Activated naive CD8-positive, alpha-beta T cell treated with anti-CD3 and anti-CD28 coated beads, Interleukin-2, amount 50 U/mL, for 24 hours (primary cell): ENCODE measurements at regions not wholly inside any gene's neighbourhood (a gene's known extent, or its start where the extent isn't known, plus 50 kb on each side); places are given as distances from the start of the nearest gene placed in this dataset.
A peak's percentile ranks its signal among the peaks of the same experiment; 100 is the strongest.

ENCODE experiments used
- ATAC-seq: fragments of 150-1000 bp; cut with Tn5 transposase; one replicate; pipeline ENCODE4 v1.10.0; 2021
- DNase-seq: peaks from one replicate; pipeline ENCODE4 v3.0.0; 2021
- H3K27ac Mint-ChIP-seq: one replicate; pipeline ENCODE4 v1.8.0; 2021; ENCODE audit warnings: mild to moderate bottlenecking, mixed read lengths
- H3K27me3 Mint-ChIP-seq: one replicate; pipeline ENCODE4 v1.8.0; 2021; ENCODE audit warnings: mixed read lengths
- H3K36me3 Mint-ChIP-seq: one replicate; pipeline ENCODE4 v1.8.0; 2021; ENCODE audit warnings: low read depth, mixed read lengths
- H3K4me1 Mint-ChIP-seq: one replicate; pipeline ENCODE4 v1.8.0; 2021; ENCODE audit warnings: mixed read lengths
- H3K4me3 Mint-ChIP-seq: one replicate; pipeline ENCODE4 v1.8.0; 2021; ENCODE audit warnings: mild to moderate bottlenecking, moderate library complexity, mixed read lengths
- H3K9me3 Mint-ChIP-seq: one replicate; pipeline ENCODE4 v1.8.0; 2021; ENCODE audit warnings: mixed read lengths

- Mint-ChIP-seq H3K27ac (no peak overlapping the region), H3K4me3 (no peak overlapping the region)
- ATAC-seq, result no peak
Measured at GRCh38 chr9:104980039-104980654, 52.2 kb upstream of the ABCA1 start.

GRCh38 chr9:104981543-104982129, 53.7 kb upstream of the ABCA1 start:
- ATAC-seq (no peak), DNase-seq (no peak)
- Mint-ChIP-seq H3K27me3 (peaks cover 33% of the 10 kb centered on the region), H3K27ac (no peak overlapping the region), H3K4me3 (no peak overlapping the region), H3K36me3 (no peaks in the 10 kb centered on the region), H3K4me1 (peaks cover 30% of the 10 kb centered on the region), H3K9me3 (no peaks in the 10 kb centered on the region)

More at GRCh38 chr9:104980039-104980654, 52.2 kb upstream of the ABCA1 start:
- H3K36me3 Mint-ChIP-seq, result no peaks in the 10 kb centered on the region
- H3K9me3 Mint-ChIP-seq, result no peaks in the 10 kb centered on the region
- H3K4me1 Mint-ChIP-seq, result peaks cover 27% of the 10 kb centered on the region
- peaks cover 23% of the 10 kb centered on the region for H3K27me3 Mint-ChIP-seq
- no peak for DNase-seq

- peaks cover 30% of the 10 kb centered on the region for H3K4me1 Mint-ChIP-seq
- H3K4me3 Mint-ChIP-seq, result no peak overlapping the region
- H3K27me3 Mint-ChIP-seq, result peaks cover 41% of the 10 kb centered on the region
- H3K27ac Mint-ChIP-seq, result no peak overlapping the region
- no peaks in the 10 kb centered on the region for H3K9me3 Mint-ChIP-seq
- no peaks in the 10 kb centered on the region for H3K36me3 Mint-ChIP-seq
- ATAC-seq (no peak), DNase-seq (no peak)
Measured at GRCh38 chr9:104982543-104982942, 54.6 kb upstream of the ABCA1 start.

GRCh38 chr9:104983491-104983890, 55.5 kb upstream of the ABCA1 start:
- H3K27ac Mint-ChIP-seq, result peak overlapping the region; percentile 35
- H3K9me3 Mint-ChIP-seq, result no peaks in the 10 kb centered on the region
- ATAC-seq (no peak), DNase-seq (no peak)
- no peak overlapping the region for H3K4me3 Mint-ChIP-seq
- H3K36me3 Mint-ChIP-seq, result no peaks in the 10 kb centered on the region
- peaks cover 46% of the 10 kb centered on the region for H3K27me3 Mint-ChIP-seq
- H3K4me1 Mint-ChIP-seq, result peaks cover 30% of the 10 kb centered on the region

GRCh38 chr9:104984121-104984520, 56.2 kb upstream of the ABCA1 start:
- Mint-ChIP-seq H3K27me3 (peaks cover 51% of the 10 kb centered on the region), H3K4me3 (no peak overlapping the region), H3K9me3 (no peaks in the 10 kb centered on the region), H3K36me3 (no peaks in the 10 kb centered on the region), H3K4me1 (peaks cover 30% of the 10 kb centered on the region), H3K27ac (no peak overlapping the region)
- no peak for ATAC-seq
- no peak for DNase-seq

GRCh38 chr9:104984542-104984941, 56.6 kb upstream of the ABCA1 start:
- Mint-ChIP-seq H3K36me3 (no peaks in the 10 kb centered on the region), H3K4me3 (no peak overlapping the region), H3K27ac (no peak overlapping the region), H3K27me3 (peaks cover 55% of the 10 kb centered on the region), H3K4me1 (peaks cover 30% of the 10 kb centered on the region), H3K9me3 (no peaks in the 10 kb centered on the region)
- ATAC-seq, result peak; percentile 44
- no peak for DNase-seq

- peaks cover 56% of the 10 kb centered on the region for H3K27me3 Mint-ChIP-seq
- no peaks in the 10 kb centered on the region for H3K36me3 Mint-ChIP-seq
- peaks cover 26% of the 10 kb centered on the region for H3K4me1 Mint-ChIP-seq
- no peak overlapping the region for H3K27ac Mint-ChIP-seq
- DNase-seq, result no peak
- H3K4me3 Mint-ChIP-seq, result no peak overlapping the region
- no peak for ATAC-seq
- H3K9me3 Mint-ChIP-seq, result no peaks in the 10 kb centered on the region
Measured at GRCh38 chr9:104984948-104985347, 57.0 kb upstream of the ABCA1 start.

GRCh38 chr9:104986096-104986495, 58.1 kb upstream of the ABCA1 start:
- no peak overlapping the region for H3K27ac Mint-ChIP-seq
- DNase-seq (no peak), ATAC-seq (no peak)
- no peaks in the 10 kb centered on the region for H3K9me3 Mint-ChIP-seq
- no peaks in the 10 kb centered on the region for H3K36me3 Mint-ChIP-seq
- H3K27me3 Mint-ChIP-seq, result peaks cover 55% of the 10 kb centered on the region
- no peak overlapping the region for H3K4me3 Mint-ChIP-seq
- peaks cover 28% of the 10 kb centered on the region for H3K4me1 Mint-ChIP-seq

- no peak overlapping the region for H3K27ac Mint-ChIP-seq
- H3K9me3 Mint-ChIP-seq, result no peaks in the 10 kb centered on the region
- H3K27me3 Mint-ChIP-seq, result peaks cover 58% of the 10 kb centered on the region
- no peak for DNase-seq
- no peaks in the 10 kb centered on the region for H3K36me3 Mint-ChIP-seq
- no peak for ATAC-seq
- peaks cover 40% of the 10 kb centered on the region for H3K4me1 Mint-ChIP-seq
- H3K4me3 Mint-ChIP-seq, result no peak overlapping the region
Measured at GRCh38 chr9:104987743-104988142, 59.8 kb upstream of the ABCA1 start.

GRCh38 chr9:104988539-104988938, 60.6 kb upstream of the ABCA1 start:
- Mint-ChIP-seq H3K4me3 (no peak overlapping the region), H3K27me3 (peaks cover 62% of the 10 kb centered on the region), H3K36me3 (no peaks in the 10 kb centered on the region), H3K9me3 (no peaks in the 10 kb centered on the region), H3K4me1 (peaks cover 46% of the 10 kb centered on the region), H3K27ac (no peak overlapping the region)
- ATAC-seq (no peak), DNase-seq (no peak)

- H3K27me3 Mint-ChIP-seq, result peaks cover 47% of the 10 kb centered on the region
- H3K27ac Mint-ChIP-seq, result peak overlapping the region; percentile 78
- H3K36me3 Mint-ChIP-seq, result no peaks in the 10 kb centered on the region
- ATAC-seq, result peak; percentile 79
- peak overlapping the region; percentile 80 for H3K4me3 Mint-ChIP-seq
- peak; percentile 83 for DNase-seq
- peaks cover 32% of the 10 kb centered on the region for H3K4me1 Mint-ChIP-seq
- no peaks in the 10 kb centered on the region for H3K9me3 Mint-ChIP-seq
Measured at GRCh38 chr9:104991144-104991953, 63.4 kb upstream of the ABCA1 start.

- H3K27ac Mint-ChIP-seq, result no peak overlapping the region
- ATAC-seq, result no peak
- H3K9me3 Mint-ChIP-seq, result no peaks in the 10 kb centered on the region
- peaks cover 38% of the 10 kb centered on the region for H3K27me3 Mint-ChIP-seq
- H3K36me3 Mint-ChIP-seq, result no peaks in the 10 kb centered on the region
- peaks cover 32% of the 10 kb centered on the region for H3K4me1 Mint-ChIP-seq
- H3K4me3 Mint-ChIP-seq, result no peak overlapping the region
- DNase-seq, result no peak
Measured at GRCh38 chr9:104992659-104993058, 64.7 kb upstream of the ABCA1 start.

- Mint-ChIP-seq H3K27ac (no peak overlapping the region), H3K4me3 (no peak overlapping the region), H3K4me1 (peaks cover 32% of the 10 kb centered on the region), H3K27me3 (peaks cover 36% of the 10 kb centered on the region), H3K9me3 (no peaks in the 10 kb centered on the region), H3K36me3 (no peaks in the 10 kb centered on the region)
- DNase-seq (no peak), ATAC-seq (no peak)
Measured at GRCh38 chr9:104993291-104993963, 65.5 kb upstream of the ABCA1 start.

- Mint-ChIP-seq H3K27ac (no peak overlapping the region), H3K36me3 (no peaks in the 10 kb centered on the region), H3K4me1 (peaks cover 11% of the 10 kb centered on the region), H3K27me3 (peaks cover 25% of the 10 kb centered on the region), H3K4me3 (no peak overlapping the region), H3K9me3 (no peaks in the 10 kb centered on the region)
- ATAC-seq (no peak), DNase-seq (no peak)
Measured at GRCh38 chr9:104997536-104997935, 69.6 kb upstream of the ABCA1 start.
